K562 (cell line): ENCODE measurements at regions not wholly inside any gene's neighbourhood (a gene's known extent, or its start where the extent isn't known, plus 50 kb on each side); places are given as distances from the start of the nearest gene placed in this dataset.
A peak's percentile ranks its signal among the peaks of the same experiment; 100 is the strongest.

Source experiments
- ATF1 ChIP-seq, 2 experiments: fragments of 450-650 bp in 1 of 2; IDR thresholded peaks; 2 replicates each; pipeline ENCODE4 v1.6.1; 2016; ENCODE audit warnings: missing compliant biosample characterization in 1 of 2, missing genetic modification characterization in 1 of 2
- BCL6 ChIP-seq: fragments of 250-450 bp; sonication (Bioruptor Pico); IDR thresholded peaks from 2 replicates; pipeline ENCODE4 v1.4.0; 2020
- CBX8 ChIP-seq: fragments of 200-600 bp; sonication (generic); IDR thresholded peaks from 2 replicates; pipeline ENCODE4 v1.6.1; 2012; ENCODE audit warnings: borderline replicate concordance, mixed run types, low read depth, mild to moderate bottlenecking, moderate library complexity, mixed read lengths, low read length, control low read depth, inconsistent platforms; ENCODE audit not compliant: poor library complexity, severe bottlenecking; ENCODE audit errors: extremely low read depth
- CTCF ChIP-seq, 3 experiments: IDR thresholded peaks in 2 of 3; conservative IDR thresholded peaks in 1 of 3; 2 replicates each; pipeline ENCODE4 v1.5.1; 2011 to 2012; ENCODE audit warnings: low read length in 3 of 3, mild to moderate bottlenecking in 3 of 3, control low read depth in 2 of 3, improper control_type of control experiment in 1 of 3, inconsistent platforms in 1 of 3, low read depth in 1 of 3, mixed read lengths in 1 of 3, moderate library complexity in 1 of 3; ENCODE audit not compliant: insufficient read depth in 2 of 3
- DNMT1 ChIP-seq: fragments of 450-650 bp; IDR thresholded peaks from 2 replicates; pipeline ENCODE4 v1.6.1; 2016; ENCODE audit warnings: antibody characterized with exemption, mild to moderate bottlenecking
- FUS ChIP-seq: fragments of 200-400 bp; formaldehyde crosslinking; optimal IDR thresholded peaks from 2 replicates; pipeline ENCODE3; 2017; ENCODE audit warnings: low read depth, low read length
- HES1 ChIP-seq: fragments of 450-650 bp; IDR thresholded peaks from 2 replicates; pipeline ENCODE4 v1.6.1; 2016; ENCODE audit warnings: low read depth, mild to moderate bottlenecking, moderate library complexity
- JUND ChIP-seq, 2 experiments: IDR thresholded peaks; 2 replicates in 1 of 2; 3 replicates in 1 of 2; pipeline ENCODE4 v1.6.1; 2011; ENCODE audit warnings: borderline replicate concordance in 2 of 2, low read depth in 2 of 2, low read length in 2 of 2, improper control_type of control experiment in 1 of 2, missing biosample characterization in 1 of 2, missing genetic modification characterization in 1 of 2, missing genetic modification reagents in 1 of 2
- MEF2A ChIP-seq: IDR thresholded peaks from 2 replicates; pipeline ENCODE4 v1.6.1; 2011; ENCODE audit warnings: low read depth, mild to moderate bottlenecking, low read length, moderate library complexity; ENCODE audit not compliant: control insufficient read depth
- MEF2D ChIP-seq: conservative IDR thresholded peaks from 2 replicates; pipeline ENCODE4 v1.6.1; 2016; ENCODE audit warnings: low read depth, missing genetic modification characterization, missing compliant biosample characterization
- MITF ChIP-seq: IDR thresholded peaks from 2 replicates; pipeline ENCODE4 v1.6.1; 2014; ENCODE audit warnings: antibody characterized with exemption
- NFE2 ChIP-seq: IDR thresholded peaks from 2 replicates; pipeline ENCODE4 v1.6.1; 2014; ENCODE audit warnings: antibody characterized with exemption, low read depth
- RAD51 ChIP-seq: fragments of 450-650 bp; IDR thresholded peaks from 2 replicates; pipeline ENCODE4 v1.7.1; 2016; ENCODE audit warnings: low read depth, mild to moderate bottlenecking, borderline replicate concordance
- RHOXF2B ChIP-seq: fragments of 250-450 bp; sonication (Bioruptor Pico); conservative IDR thresholded peaks from 2 replicates; pipeline ENCODE4 v1.5.1; 2021
- SUPT5H ChIP-seq: fragments of 450-650 bp; IDR thresholded peaks from 2 replicates; pipeline ENCODE4 v1.6.1; 2016
- THAP7 ChIP-seq: fragments of 250-450 bp; sonication (Bioruptor Pico); IDR thresholded peaks from 2 replicates; pipeline ENCODE4 v1.5.0; 2021
- THRAP3 ChIP-seq: fragments of 450-650 bp; IDR thresholded peaks from 2 replicates; pipeline ENCODE4 v1.6.1; 2016; ENCODE audit warnings: mild to moderate bottlenecking, inconsistent platforms, borderline replicate concordance
- TRIM28 ChIP-seq: fragments of 450-650 bp; IDR thresholded peaks from 2 replicates; pipeline ENCODE4 v1.6.1; 2017
- ZBTB17 ChIP-seq: fragments of 450-650 bp; formaldehyde crosslinking; IDR thresholded peaks from 2 replicates; pipeline ENCODE4 v1.4.0; 2020; ENCODE audit warnings: mild to moderate bottlenecking
- ZNF354B ChIP-seq: fragments of 250-450 bp; sonication (Bioruptor Pico); IDR thresholded peaks from 2 replicates; pipeline ENCODE4 v1.4.0; 2020
- ZNF551 ChIP-seq: fragments of 250-450 bp; sonication (Bioruptor Pico); IDR thresholded peaks from 2 replicates; pipeline ENCODE4 v1.5.0; 2021; ENCODE audit warnings: mild to moderate bottlenecking, moderate library complexity
- ZNF785 ChIP-seq: fragments of 250-450 bp; sonication (Bioruptor Pico); IDR thresholded peaks from 2 replicates; pipeline ENCODE4 v1.4.0; 2020; ENCODE audit warnings: mild to moderate bottlenecking
- ZSCAN32 ChIP-seq: fragments of 450-650 bp; formaldehyde crosslinking; IDR thresholded peaks from 2 replicates; pipeline ENCODE4 v1.4.0; 2020; ENCODE audit warnings: mild to moderate bottlenecking, moderate library complexity
- TF ChIP-seq, protein P1 (sequence below): sonication (generic); formaldehyde crosslinking; IDR thresholded peaks from 2 replicates; pipeline ENCODE4 v1.8.1; 2023; ENCODE audit warnings: mild to moderate bottlenecking, missing genetic modification reagents

- TF ChIP-seq ATF1 (CRISPR knock-in tag; IDR thresholded peaks at IDR 0.05) = no peak
- TF ChIP-seq ATF1 (tag; IDR thresholded peaks at IDR 0.05) = no peak
- peak; percentile 63; the same call in 1 of the 2 replicates for TF ChIP-seq MEF2D
- TF ChIP-seq CTCF (IDR thresholded peaks at IDR 0.05 in 2 of 3, conservative IDR thresholded peaks at IDR 0.05 in 1 of 3; ENCODE audit: insufficient read depth in 2 of 3, low read depth in 1 of 3, low read length in 3 of 3) = no peak
- no peak for TF ChIP-seq ZNF551 (CRISPR knock-in tag)
- TF ChIP-seq ZBTB17 = no peak
- no peak for TF ChIP-seq NFE2
- TF ChIP-seq JUND (IDR thresholded peaks at IDR 0.05; ENCODE audit: borderline replicate concordance, low read depth, low read length) = peak; percentile 50; the same call in 1 of the 2 replicates
- TF ChIP-seq JUND (tag; IDR thresholded peaks at IDR 0.05; ENCODE audit: borderline replicate concordance, low read depth, low read length) = peak; percentile 43; the same call in 1 of the 3 replicates
- peak; percentile 59 for TF ChIP-seq MITF
- TF ChIP-seq THAP7 (CRISPR knock-in tag) = no peak
- no peak for TF ChIP-seq ZSCAN32 (CRISPR knock-in tag)
- no peak for TF ChIP-seq ZNF354B (CRISPR knock-in tag)
- TF ChIP-seq MEF2A = no peak
- TF ChIP-seq BCL6 = no peak
- no peak for TF ChIP-seq FUS
- TF ChIP-seq, protein P1, sequence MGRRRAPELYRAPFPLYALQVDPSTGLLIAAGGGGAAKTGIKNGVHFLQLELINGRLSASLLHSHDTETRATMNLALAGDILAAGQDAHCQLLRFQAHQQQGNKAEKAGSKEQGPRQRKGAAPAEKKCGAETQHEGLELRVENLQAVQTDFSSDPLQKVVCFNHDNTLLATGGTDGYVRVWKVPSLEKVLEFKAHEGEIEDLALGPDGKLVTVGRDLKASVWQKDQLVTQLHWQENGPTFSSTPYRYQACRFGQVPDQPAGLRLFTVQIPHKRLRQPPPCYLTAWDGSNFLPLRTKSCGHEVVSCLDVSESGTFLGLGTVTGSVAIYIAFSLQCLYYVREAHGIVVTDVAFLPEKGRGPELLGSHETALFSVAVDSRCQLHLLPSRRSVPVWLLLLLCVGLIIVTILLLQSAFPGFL (CRISPR knock-in tag) = no peak
- no peak for TF ChIP-seq THRAP3
- TF ChIP-seq RAD51 = peak; percentile 57; the same call in 1 of the 2 replicates
- TF ChIP-seq ZNF785 = no peak
- TF ChIP-seq SUPT5H = no peak
- TF ChIP-seq TRIM28 = no peak
- no peak for TF ChIP-seq CBX8
- TF ChIP-seq RHOXF2B (CRISPR knock-in tag) = no peak
- TF ChIP-seq DNMT1 = no peak
- peak; percentile 76 for TF ChIP-seq HES1
These were observed 175.7 kb upstream of the BCOR start (continued) for GRCh38 chrX:40273356-40274050.
